ENCODE measurements at regions not wholly inside any gene's neighbourhood (a gene's known extent, or its start where the extent isn't known, plus 50 kb on each side); places are given as distances from the start of the nearest gene placed in this dataset.
"Not testable (repeated sequence)": the region's sequence is repeated elsewhere in the genome, so short reads cannot be mapped to it uniquely, and the experiment has no call there.

DNA sequence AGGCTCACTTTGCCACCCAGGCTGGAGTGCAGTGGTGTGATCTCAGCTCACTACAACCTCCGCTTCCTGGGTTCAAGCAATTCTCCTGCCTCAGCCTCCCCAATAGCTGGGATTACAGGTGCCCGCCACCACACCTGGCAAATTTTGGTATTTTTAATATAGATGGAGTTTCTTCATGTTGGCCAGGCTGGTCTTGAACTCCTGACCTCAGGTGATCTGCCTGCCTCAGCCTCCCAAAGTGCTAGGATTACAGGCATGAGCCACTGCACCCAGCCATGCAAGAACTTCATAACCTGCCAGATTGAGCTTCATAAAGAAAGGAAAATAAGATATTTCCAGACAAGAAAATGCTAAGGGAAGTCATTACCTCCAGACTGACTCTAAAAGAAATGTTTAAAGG, 4467.2 kb upstream of the OR11H1 start:
- peaks cover 79% of the 10 kb centered on the region for H3K9me3 Mint-ChIP-seq

GRCh38 chr22:11062534-11062933, 4465.5 kb upstream of the OR11H1 start:
- H3K4me1 Mint-ChIP-seq (ENCODE audit: low read depth); H3K27me3 Mint-ChIP-seq (ENCODE audit: insufficient read depth); H3K27ac Mint-ChIP-seq; DNase-seq; H3K4me3 Mint-ChIP-seq: not testable (repeated sequence)
- peaks cover 79% of the 10 kb centered on the region for H3K9me3 Mint-ChIP-seq
- H3K36me3 Mint-ChIP-seq (ENCODE audit: low read depth): peaks cover 26% of the 10 kb centered on the region

More for the DNA sequence above, 4467.2 kb upstream of the OR11H1 start:
- not testable (repeated sequence) for H3K27me3 Mint-ChIP-seq (ENCODE audit: insufficient read depth); DNase-seq; H3K4me1 Mint-ChIP-seq (ENCODE audit: low read depth); H3K4me3 Mint-ChIP-seq; H3K27ac Mint-ChIP-seq
- peaks cover 20% of the 10 kb centered on the region for H3K36me3 Mint-ChIP-seq (ENCODE audit: low read depth)

DNA sequence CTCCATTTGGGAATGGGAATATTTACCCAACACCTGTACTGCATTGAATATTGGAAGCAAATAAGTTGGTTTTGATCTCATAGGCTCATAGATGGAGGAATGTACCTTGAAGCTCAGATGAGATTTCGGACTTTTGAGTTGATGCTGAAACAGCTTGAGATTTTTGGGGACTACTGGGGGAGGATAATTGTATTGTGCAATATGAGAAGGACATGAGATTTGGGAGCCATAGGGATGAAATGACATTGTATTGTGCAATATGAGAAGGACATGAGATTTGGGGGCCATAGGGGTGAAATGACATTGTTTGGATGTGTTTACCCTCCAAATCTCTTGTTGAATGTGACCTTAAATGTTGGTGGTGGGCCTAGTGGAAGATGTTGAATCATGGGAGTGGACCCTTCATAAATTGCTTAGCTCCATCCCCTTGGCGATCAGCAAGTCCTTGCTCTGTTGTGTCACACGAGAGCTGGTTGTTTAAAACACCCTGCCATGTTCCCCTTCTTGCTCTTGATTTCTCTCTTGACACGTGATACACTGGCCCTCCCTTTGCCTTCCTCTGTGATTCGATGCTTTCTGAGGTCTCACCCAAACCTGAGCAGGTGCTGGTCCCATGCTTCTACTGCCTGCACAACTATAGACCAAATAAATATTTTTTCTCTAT, 4464.8 kb upstream of the OR11H1 start:
- not testable (repeated sequence) for H3K4me3 Mint-ChIP-seq

GRCh38 chr22:11065210-11065609, 4462.8 kb upstream of the OR11H1 start:
- not testable (repeated sequence) for H3K27ac Mint-ChIP-seq; DNase-seq; H3K4me3 Mint-ChIP-seq; H3K4me1 Mint-ChIP-seq (ENCODE audit: low read depth); H3K27me3 Mint-ChIP-seq (ENCODE audit: insufficient read depth)
- Mint-ChIP-seq H3K36me3 (ENCODE audit: low read depth) (peaks cover 34% of the 10 kb centered on the region), H3K9me3 (peaks cover 71% of the 10 kb centered on the region)

More for the DNA sequence above, 4464.8 kb upstream of the OR11H1 start:
- not testable (repeated sequence) for DNase-seq; H3K27me3 Mint-ChIP-seq (ENCODE audit: insufficient read depth); H3K4me1 Mint-ChIP-seq (ENCODE audit: low read depth); H3K27ac Mint-ChIP-seq
- peaks cover 31% of the 10 kb centered on the region for H3K36me3 Mint-ChIP-seq (ENCODE audit: low read depth)
- peaks cover 79% of the 10 kb centered on the region for H3K9me3 Mint-ChIP-seq

DNA sequence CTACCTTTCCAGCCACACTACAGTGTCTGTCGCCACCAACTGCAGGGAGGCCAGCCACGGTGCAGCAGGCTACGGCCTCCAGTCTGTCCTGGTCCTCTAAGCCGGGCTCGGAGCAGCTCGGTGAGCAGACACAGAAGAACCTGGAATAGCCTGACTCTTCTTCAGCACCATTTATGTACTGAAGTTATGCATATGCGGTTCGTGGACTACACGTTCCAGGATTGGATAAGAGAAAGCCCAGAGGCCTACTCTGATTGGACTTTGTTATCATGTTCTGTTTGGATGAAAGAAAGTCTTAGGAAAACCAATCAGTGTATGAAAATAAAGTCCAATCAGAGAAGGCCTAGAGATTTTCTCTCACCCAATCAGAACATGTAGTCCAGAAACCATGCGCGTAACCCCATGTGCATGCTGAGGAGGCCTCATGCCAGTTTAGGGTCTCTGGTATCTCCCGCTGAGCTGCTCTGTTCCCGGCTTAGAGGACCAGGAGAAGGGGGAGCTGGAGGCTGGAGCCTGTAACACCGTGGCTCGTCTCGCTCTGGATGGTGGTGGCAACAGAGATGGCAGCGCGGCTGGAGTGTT, 4462.0 kb upstream of the OR11H1 start:
- Mint-ChIP-seq H3K36me3 (ENCODE audit: low read depth) (peaks cover 32% of the 10 kb centered on the region), H3K9me3 (peaks cover 67% of the 10 kb centered on the region)
- H3K27me3 Mint-ChIP-seq (ENCODE audit: insufficient read depth); H3K4me1 Mint-ChIP-seq (ENCODE audit: low read depth); DNase-seq; H3K4me3 Mint-ChIP-seq; H3K27ac Mint-ChIP-seq: not testable (repeated sequence)

- Mint-ChIP-seq H3K27ac (no peak overlapping the region), H3K4me1 (ENCODE audit: low read depth) (no peaks in the 10 kb centered on the region), H3K4me3 (no peak overlapping the region), H3K9me3 (peaks cover 64% of the 10 kb centered on the region), H3K27me3 (ENCODE audit: insufficient read depth) (no peaks in the 10 kb centered on the region), H3K36me3 (ENCODE audit: low read depth) (peaks cover 30% of the 10 kb centered on the region)
- TF ChIP-seq, protein P1, sequence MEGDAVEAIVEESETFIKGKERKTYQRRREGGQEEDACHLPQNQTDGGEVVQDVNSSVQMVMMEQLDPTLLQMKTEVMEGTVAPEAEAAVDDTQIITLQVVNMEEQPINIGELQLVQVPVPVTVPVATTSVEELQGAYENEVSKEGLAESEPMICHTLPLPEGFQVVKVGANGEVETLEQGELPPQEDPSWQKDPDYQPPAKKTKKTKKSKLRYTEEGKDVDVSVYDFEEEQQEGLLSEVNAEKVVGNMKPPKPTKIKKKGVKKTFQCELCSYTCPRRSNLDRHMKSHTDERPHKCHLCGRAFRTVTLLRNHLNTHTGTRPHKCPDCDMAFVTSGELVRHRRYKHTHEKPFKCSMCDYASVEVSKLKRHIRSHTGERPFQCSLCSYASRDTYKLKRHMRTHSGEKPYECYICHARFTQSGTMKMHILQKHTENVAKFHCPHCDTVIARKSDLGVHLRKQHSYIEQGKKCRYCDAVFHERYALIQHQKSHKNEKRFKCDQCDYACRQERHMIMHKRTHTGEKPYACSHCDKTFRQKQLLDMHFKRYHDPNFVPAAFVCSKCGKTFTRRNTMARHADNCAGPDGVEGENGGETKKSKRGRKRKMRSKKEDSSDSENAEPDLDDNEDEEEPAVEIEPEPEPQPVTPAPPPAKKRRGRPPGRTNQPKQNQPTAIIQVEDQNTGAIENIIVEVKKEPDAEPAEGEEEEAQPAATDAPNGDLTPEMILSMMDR (IDR thresholded peaks at IDR 0.05): no peak
- no peak for DNase-seq
These were observed 4461.3 kb upstream of the OR11H1 start for GRCh38 chr22:11066458-11067285.

GRCh38 chr22:11067286-11067871, 4460.6 kb upstream of the OR11H1 start:
- H3K27ac Mint-ChIP-seq: not testable (repeated sequence)
- peaks cover 62% of the 10 kb centered on the region for H3K9me3 Mint-ChIP-seq

DNA sequence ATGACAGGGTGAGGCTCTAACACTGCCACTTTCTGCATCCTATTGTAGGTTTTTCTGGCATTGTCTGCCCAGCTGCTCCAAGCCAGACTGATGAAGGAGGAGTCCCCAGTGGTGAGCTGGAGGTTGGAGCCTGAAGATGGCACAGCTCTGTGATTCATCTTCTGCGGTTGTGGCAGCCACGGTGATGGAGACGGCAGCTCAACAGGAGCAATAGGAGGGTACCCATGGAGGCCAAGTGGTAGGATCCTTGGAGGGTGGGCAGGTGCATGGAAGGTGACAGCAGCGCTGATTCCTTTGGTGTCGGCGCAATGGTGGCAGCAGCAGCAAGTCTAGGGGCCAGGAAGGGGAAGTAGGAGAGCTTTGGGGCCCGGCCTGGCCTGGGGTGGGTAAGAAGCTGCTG, 4460.1 kb upstream of the OR11H1 start:
- not testable (repeated sequence) for H3K27ac Mint-ChIP-seq; H3K27me3 Mint-ChIP-seq (ENCODE audit: insufficient read depth); H3K4me1 Mint-ChIP-seq (ENCODE audit: low read depth); DNase-seq; H3K4me3 Mint-ChIP-seq
- H3K36me3 Mint-ChIP-seq (ENCODE audit: low read depth): peaks cover 30% of the 10 kb centered on the region
- peaks cover 57% of the 10 kb centered on the region for H3K9me3 Mint-ChIP-seq

More at GRCh38 chr22:11067286-11067871, 4460.6 kb upstream of the OR11H1 start:
- not testable (repeated sequence) for H3K4me3 Mint-ChIP-seq; H3K4me1 Mint-ChIP-seq (ENCODE audit: low read depth); DNase-seq; H3K27me3 Mint-ChIP-seq (ENCODE audit: insufficient read depth)
- H3K36me3 Mint-ChIP-seq (ENCODE audit: low read depth): peaks cover 30% of the 10 kb centered on the region

GRCh38 chr22:11068406-11068805, 4459.6 kb upstream of the OR11H1 start:
- H3K36me3 Mint-ChIP-seq (ENCODE audit: low read depth): peaks cover 30% of the 10 kb centered on the region
- not testable (repeated sequence) for H3K4me1 Mint-ChIP-seq (ENCODE audit: low read depth); H3K27me3 Mint-ChIP-seq (ENCODE audit: insufficient read depth); H3K4me3 Mint-ChIP-seq; DNase-seq; H3K27ac Mint-ChIP-seq
- peaks cover 52% of the 10 kb centered on the region for H3K9me3 Mint-ChIP-seq
